ENCODE measurements at regions not wholly inside any gene's neighbourhood (a gene's known extent, or its start where the extent isn't known, plus 50 kb on each side); places are given as distances from the start of the nearest gene placed in this dataset.
"Not testable (repeated sequence)": the region's sequence is repeated elsewhere in the genome, so short reads cannot be mapped to it uniquely, and the experiment has no call there.

- DNase-seq: no peak
Observed at GRCh38 chr2:128590309-128591021, 271.8 kb upstream of the HS6ST1 start.

GRCh38 chr2:128591022-128591860 lies 272.6 kb upstream of the HS6ST1 start:
- DNase-seq: no peak

- no peak for DNase-seq
Observed at GRCh38 chr2:128591861-128592822, 273.5 kb upstream of the HS6ST1 start.

- DNase-seq: no peak
Observed at GRCh38 chr2:128593518-128593878, 274.8 kb upstream of the HS6ST1 start.

DNA sequence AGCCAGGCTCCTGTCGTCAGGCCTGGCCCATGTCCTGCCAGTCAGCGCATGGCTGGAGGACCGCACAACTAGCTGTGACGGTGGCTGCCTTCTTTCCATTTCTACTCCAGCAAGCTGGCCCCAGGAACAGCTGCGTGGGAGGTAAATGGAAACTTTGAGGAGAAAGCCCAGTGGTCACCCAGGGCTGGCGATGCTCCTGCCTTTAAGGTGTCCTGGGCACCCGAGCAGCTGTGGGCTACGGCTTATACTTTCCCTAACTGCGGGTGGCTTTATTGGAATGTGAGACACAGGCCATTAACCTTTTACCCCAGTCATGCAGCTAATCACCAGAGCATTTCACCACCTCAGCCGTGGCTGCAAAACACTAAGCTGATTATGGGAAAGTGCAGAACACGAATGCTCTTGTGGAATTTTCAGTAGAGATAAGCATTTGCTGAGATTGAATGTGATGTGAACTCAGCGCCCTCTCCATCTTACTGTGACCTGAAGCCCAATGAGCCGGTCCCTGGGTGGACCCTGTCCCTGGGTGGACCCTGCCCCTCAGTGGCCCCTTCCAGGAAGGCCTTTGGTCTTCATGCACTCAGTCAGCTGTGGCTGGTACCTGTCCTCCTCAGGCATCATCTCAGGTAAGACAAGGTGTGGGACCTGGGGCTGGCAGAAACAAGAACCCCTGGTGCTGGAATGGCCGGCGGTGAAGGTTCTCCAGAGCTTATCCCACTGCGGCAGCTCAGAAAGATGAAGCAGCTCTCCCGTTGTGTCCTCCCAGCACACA lies 275.4 kb upstream of the HS6ST1 start:
- no peak for DNase-seq

DNA sequence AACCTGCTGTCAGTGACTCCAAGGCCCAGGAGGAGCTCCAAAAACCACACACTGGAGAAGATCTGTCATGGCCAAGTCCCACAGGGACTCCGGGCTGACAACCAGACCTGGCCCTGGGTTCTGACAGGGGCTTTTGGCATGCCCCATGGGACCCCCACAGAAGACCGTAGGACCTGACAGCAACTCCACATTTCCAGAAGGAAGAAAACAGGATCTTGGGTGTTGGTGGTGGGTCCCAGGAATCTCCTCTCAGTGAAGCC lies 275.9 kb upstream of the HS6ST1 start:
- DNase-seq: no peak

GRCh38 chr2:128594953-128595677 lies 276.4 kb upstream of the HS6ST1 start:
- no peak for DNase-seq

GRCh38 chr2:128595763-128596395 lies 277.2 kb upstream of the HS6ST1 start:
- no peak for DNase-seq

DNA sequence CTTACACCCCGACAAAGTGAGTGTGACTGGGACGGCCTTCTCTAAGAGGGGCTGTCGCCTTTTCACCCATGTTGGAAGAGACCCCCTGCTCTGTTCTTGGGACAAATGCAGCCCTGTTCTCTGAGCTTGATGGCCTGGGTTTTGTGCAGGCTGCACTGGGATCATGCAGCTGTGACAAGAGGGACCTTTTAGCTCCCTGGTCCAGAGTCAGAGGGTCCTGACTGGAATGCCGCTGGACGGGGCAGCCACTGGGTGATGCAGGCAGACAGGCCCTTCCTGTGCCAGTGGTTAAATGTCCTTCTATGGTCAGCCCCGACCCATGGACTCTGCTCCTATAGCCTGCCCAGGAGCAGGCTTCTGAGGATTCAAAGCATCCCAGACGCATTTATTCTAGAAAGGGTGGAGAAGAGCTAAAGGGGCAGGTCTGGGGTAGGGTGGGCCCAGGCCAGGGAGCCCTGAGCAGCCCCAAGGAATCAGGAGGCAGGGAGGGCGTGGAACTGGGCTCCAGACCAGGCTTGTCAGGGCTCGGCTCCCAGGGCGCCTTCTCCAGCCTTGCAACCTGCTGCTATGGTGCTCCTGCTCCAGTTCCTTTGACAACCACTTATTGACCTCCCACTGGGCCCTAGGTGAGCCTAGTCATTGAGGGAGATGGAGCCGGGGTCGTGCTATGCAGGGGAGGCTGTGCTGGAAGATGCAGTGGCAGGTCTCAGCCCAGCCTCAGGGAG lies 277.9 kb upstream of the HS6ST1 start:
- DNase-seq: no peak

- DNase-seq: no peak
Observed at GRCh38 chr2:128597121-128597762, 278.6 kb upstream of the HS6ST1 start.

DNA sequence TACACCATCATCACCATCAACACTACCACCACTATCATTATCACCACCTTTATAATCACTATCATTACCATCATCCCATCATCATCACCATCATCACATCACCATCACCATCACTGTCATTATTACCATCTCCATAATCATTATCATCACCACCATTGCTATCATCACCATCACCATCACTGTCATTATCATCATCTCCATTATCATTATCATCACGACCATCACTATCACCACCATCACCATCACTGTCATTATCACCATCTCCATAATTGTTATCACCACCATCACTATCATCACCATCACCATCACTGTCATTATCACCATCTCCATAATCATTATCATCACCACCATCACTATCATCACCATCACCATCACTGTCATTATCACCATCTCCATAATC lies 279.6 kb upstream of the HS6ST1 start:
- not testable (repeated sequence) for DNase-seq

- no peak for DNase-seq
Observed at GRCh38 chr2:128598862-128599441, 280.3 kb upstream of the HS6ST1 start.

DNA sequence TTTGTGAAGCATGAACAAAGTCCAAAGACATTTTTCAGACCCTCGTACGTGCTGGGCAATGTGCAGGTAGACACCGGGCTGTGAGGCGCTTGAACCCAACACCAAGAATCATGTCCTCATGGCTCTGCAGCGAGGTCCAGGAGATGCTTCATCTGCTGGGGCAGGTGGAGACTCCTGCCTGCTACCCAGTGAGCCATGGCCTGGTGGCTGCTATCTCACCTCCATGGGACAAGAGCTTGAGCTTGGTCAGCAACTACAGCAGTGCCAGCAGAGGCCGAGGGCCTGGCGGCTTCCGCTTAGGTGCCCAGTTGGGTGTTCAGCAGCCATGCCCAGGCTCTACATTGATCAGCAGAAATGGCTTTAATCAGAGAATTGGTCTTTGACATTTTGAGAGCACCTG lies 281.0 kb upstream of the HS6ST1 start:
- no peak for DNase-seq

DNA sequence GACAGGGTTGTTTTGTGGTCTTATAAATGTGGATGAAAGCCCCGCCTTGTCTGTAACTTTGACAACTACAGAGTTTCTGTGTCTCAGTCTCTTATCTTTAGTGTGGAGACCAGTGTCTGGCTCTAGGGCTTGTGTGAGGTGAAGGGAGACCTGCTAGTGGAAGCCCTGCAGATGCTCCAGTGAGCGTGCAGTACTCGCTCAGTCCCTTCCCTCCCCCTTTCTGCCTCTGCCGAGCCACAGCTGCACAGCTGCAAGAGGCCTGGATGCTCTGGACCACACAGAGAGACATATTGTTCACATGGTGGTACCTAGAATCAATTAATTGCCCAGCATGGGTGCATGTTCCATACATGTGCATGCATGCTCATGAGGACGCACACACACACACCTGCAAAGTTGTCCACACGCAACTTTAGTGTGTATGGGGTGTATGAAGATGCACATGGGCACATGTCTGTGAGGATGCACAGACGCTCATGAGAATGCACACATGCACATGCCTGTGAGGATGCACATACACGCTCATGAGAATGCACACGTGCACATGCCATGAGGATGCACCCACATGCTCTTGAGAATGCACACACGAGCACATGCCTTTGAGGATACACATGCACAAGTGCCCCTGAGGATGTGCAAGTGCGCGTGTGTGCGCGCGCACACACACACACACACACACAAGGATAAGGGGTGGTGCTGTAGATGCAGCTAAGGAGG lies 282.1 kb upstream of the HS6ST1 start:
- no peak for DNase-seq

GRCh38 chr2:128601298-128602037 lies 282.8 kb upstream of the HS6ST1 start:
- DNase-seq: no peak

GRCh38 chr2:128602038-128602698 lies 283.5 kb upstream of the HS6ST1 start:
- no peak for DNase-seq

- no peak for DNase-seq
Observed at GRCh38 chr2:128602699-128603101, 284.0 kb upstream of the HS6ST1 start.

DNA sequence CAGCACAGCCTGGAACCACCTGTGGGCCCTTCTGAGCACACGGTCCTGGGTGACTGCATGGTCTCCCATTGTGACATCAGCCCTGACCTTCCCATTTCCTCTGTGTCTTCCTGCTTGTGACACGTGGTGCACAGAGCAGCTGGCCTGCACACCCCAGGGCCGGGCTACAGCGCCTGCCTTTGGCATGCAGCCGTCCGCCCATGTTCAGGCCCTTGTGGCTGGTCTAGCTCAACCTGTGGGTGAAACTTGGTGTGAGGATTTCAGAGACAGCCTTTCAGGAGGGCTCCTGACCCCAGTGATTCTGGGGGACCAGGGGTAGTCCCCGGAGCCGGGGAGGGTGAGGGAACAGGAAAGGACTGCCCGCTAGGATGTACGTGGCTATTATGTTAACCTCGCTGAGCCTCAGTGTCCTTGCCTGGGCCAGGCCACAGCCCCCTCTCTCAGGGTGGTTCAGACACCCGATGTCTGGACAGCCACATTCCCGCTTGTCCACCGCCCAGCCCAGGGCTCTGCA lies 284.8 kb upstream of the HS6ST1 start:
- DNase-seq: no peak
